MG63 (cell line): ENCODE measurements at regions not wholly inside any gene's neighbourhood (a gene's known extent, or its start where the extent isn't known, plus 50 kb on each side); places are given as distances from the start of the nearest gene placed in this dataset.

ENCODE experiments used
- DNase-seq: peaks from one replicate; pipeline ENCODE4 v3.0.0-alpha.2; 2020
- H3K27me3 ChIP-seq: fragments of 250-450 bp; sonication (Bioruptor Pico); 2 replicates; pipeline ENCODE4 v1.5.1; 2020; ENCODE audit warnings: mild to moderate bottlenecking, moderate library complexity
- H3K36me3 ChIP-seq: fragments of 250-450 bp; sonication (Bioruptor Pico); 2 replicates; pipeline ENCODE4 v1.5.1; 2020; ENCODE audit warnings: mild to moderate bottlenecking, moderate library complexity
- H3K4me3 ChIP-seq: fragments of 250-450 bp; sonication (Bioruptor Pico); 2 replicates; pipeline ENCODE4 v1.5.1; 2020; ENCODE audit warnings: mild to moderate bottlenecking, moderate library complexity
- H3K9me3 ChIP-seq: fragments of 250-450 bp; sonication (Bioruptor Pico); 2 replicates; pipeline ENCODE4 v1.5.1; 2020; ENCODE audit warnings: mild to moderate bottlenecking, moderate library complexity

DNA sequence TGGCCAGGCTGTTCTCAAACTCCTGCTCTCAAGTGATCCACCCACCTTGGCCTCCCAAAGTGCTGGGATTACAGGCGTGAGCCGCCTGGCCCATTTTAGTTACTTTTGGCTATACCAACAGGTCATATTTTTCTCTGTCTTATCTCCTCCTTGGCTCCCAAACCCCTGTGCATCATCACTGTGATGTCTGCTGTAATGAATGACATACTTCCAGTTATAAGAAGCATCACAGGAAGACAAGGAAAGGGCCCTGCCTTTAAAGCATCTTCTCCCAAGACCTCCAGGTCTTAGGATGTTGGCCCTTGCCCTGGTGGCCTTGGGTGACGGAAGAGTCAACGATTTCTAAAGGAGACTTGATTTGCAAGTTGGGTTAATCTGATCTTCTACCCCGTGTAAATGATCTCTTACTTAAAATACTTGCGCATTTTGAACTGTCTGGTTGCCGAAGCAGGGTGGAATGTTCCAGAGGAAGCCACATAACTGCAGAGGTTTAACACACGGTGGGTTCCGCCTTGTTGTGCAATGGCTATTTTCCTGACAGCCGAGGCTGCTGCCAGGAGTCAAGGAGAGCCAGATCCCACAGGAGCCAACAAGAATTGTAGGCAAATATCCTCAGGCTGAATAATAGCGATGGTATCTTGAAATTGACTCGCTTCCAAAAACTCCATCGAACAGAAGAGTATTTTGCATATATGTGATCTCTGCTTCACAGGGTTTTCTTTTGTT is 55.7 kb upstream of the PLXNC1 start:
- DNase-seq, result peak; percentile 57
- no peak overlapping the region for H3K4me3 ChIP-seq
- H3K27me3 ChIP-seq, result no peaks in the 10 kb centered on the region
- H3K36me3 ChIP-seq, result no peaks in the 10 kb centered on the region
- no peaks in the 10 kb centered on the region for H3K9me3 ChIP-seq

GRCh38 chr12:94094700-94095099 is 53.7 kb upstream of the PLXNC1 start:
- H3K27me3 ChIP-seq, result no peaks in the 10 kb centered on the region
- DNase-seq, result no peak
- H3K36me3 ChIP-seq, result no peaks in the 10 kb centered on the region
- H3K4me3 ChIP-seq, result no peak overlapping the region
- H3K9me3 ChIP-seq, result no peaks in the 10 kb centered on the region

- DNase-seq, result no peak
- no peaks in the 10 kb centered on the region for H3K27me3 ChIP-seq
- H3K36me3 ChIP-seq, result no peaks in the 10 kb centered on the region
- no peak overlapping the region for H3K4me3 ChIP-seq
- no peaks in the 10 kb centered on the region for H3K9me3 ChIP-seq
Observed at GRCh38 chr12:94095618-94096017, 52.8 kb upstream of the PLXNC1 start.

GRCh38 chr12:94098466-94098865 is 49.9 kb upstream of the PLXNC1 start:
- Histone ChIP-seq H3K9me3 (no peaks in the 10 kb centered on the region), H3K27me3 (no peaks in the 10 kb centered on the region), H3K36me3 (no peaks in the 10 kb centered on the region), H3K4me3 (no peak overlapping the region)
- peak; percentile 17 for DNase-seq
